ENCODE measurements at regions not wholly inside any gene's neighbourhood (a gene's known extent, or its start where the extent isn't known, plus 50 kb on each side); places are given as distances from the start of the nearest gene placed in this dataset.

DNA sequence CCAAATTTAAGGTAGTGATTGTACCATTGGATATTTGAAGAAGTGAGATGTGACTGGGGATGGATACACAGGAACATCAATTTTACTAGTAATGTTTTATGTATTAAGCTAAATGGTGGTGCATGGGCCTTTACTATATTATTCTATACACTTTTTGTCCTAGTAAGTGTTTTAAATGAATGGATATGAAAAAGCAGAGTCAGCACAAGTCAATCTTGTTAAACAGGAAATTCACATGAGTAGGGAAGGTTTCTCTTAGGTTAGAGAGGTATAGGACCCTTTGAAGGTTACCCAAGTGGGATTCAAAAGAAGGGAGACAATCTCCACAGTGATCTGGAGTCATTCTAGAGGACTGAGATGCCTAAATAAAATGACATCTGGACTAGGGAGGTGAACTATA is 71.8 kb upstream of the NCKAP5 start:
- Mint-ChIP-seq H3K27me3 (ENCODE audit: insufficient read depth) (peaks cover 5% of the 10 kb centered on the region), H3K4me3 (no peak overlapping the region), H3K4me1 (no peaks in the 10 kb centered on the region), H3K9me3 (no peaks in the 10 kb centered on the region), H3K36me3 (ENCODE audit: low read depth) (no peaks in the 10 kb centered on the region), H3K27ac (no peak overlapping the region)
- DNase-seq: no peak
- H3K4me1 ChIP-seq (ENCODE audit: control insufficient read depth, insufficient read depth, low read length): no peaks in the 10 kb centered on the region
- H3K36me3 ChIP-seq (ENCODE audit: control insufficient read depth, insufficient read depth, low read length): no peaks in the 10 kb centered on the region
- H3K4me3 ChIP-seq (ENCODE audit: low read length): no peak overlapping the region
- H3K27me3 ChIP-seq (ENCODE audit: control insufficient read depth, insufficient read depth, low read length, poor library complexity, severe bottlenecking): no peaks in the 10 kb centered on the region
- no peaks in the 10 kb centered on the region for H3K9me3 ChIP-seq (ENCODE audit: control insufficient read depth, low read length)
- TF ChIP-seq, protein P1, sequence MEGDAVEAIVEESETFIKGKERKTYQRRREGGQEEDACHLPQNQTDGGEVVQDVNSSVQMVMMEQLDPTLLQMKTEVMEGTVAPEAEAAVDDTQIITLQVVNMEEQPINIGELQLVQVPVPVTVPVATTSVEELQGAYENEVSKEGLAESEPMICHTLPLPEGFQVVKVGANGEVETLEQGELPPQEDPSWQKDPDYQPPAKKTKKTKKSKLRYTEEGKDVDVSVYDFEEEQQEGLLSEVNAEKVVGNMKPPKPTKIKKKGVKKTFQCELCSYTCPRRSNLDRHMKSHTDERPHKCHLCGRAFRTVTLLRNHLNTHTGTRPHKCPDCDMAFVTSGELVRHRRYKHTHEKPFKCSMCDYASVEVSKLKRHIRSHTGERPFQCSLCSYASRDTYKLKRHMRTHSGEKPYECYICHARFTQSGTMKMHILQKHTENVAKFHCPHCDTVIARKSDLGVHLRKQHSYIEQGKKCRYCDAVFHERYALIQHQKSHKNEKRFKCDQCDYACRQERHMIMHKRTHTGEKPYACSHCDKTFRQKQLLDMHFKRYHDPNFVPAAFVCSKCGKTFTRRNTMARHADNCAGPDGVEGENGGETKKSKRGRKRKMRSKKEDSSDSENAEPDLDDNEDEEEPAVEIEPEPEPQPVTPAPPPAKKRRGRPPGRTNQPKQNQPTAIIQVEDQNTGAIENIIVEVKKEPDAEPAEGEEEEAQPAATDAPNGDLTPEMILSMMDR (conservative IDR thresholded peaks at IDR 0.05): no peak
- H3K27ac ChIP-seq (ENCODE audit: low read depth, low read length): no peak overlapping the region
- H3K9ac ChIP-seq (ENCODE audit: extremely low read depth, low read length, poor library complexity, severe bottlenecking): no peak overlapping the region

GRCh38 chr2:133641497-133641896 is 73.2 kb upstream of the NCKAP5 start:
- TF ChIP-seq, protein P1 (conservative IDR thresholded peaks at IDR 0.05): peak; percentile 66
- Histone ChIP-seq H3K4me3 (ENCODE audit: low read length) (no peak overlapping the region), H3K9me3 (ENCODE audit: control insufficient read depth, low read length) (no peaks in the 10 kb centered on the region), H3K27ac (ENCODE audit: low read depth, low read length) (no peak overlapping the region), H3K27me3 (ENCODE audit: control insufficient read depth, insufficient read depth, low read length, poor library complexity, severe bottlenecking) (no peaks in the 10 kb centered on the region), H3K9ac (ENCODE audit: extremely low read depth, low read length, poor library complexity, severe bottlenecking) (no peak overlapping the region), H3K36me3 (ENCODE audit: control insufficient read depth, insufficient read depth, low read length) (no peaks in the 10 kb centered on the region), H3K4me1 (ENCODE audit: control insufficient read depth, insufficient read depth, low read length) (no peaks in the 10 kb centered on the region)
- DNase-seq: peak; percentile 68
- H3K27ac Mint-ChIP-seq: no peak overlapping the region
- H3K4me3 Mint-ChIP-seq: no peak overlapping the region
- no peaks in the 10 kb centered on the region for H3K4me1 Mint-ChIP-seq
- no peaks in the 10 kb centered on the region for H3K9me3 Mint-ChIP-seq
- peaks cover 5% of the 10 kb centered on the region for H3K27me3 Mint-ChIP-seq (ENCODE audit: insufficient read depth)
- no peaks in the 10 kb centered on the region for H3K36me3 Mint-ChIP-seq (ENCODE audit: low read depth)
- 60 to 69% methylated on average over 1 of the region's 1 CpG for WGBS, 2 experiments (ENCODE audit: insufficient coverage in 1 of 2, insufficient read length in 1 of 2)

GRCh38 chr2:133641942-133642725 is 73.9 kb upstream of the NCKAP5 start:
- Mint-ChIP-seq H3K27ac (no peak overlapping the region), H3K27me3 (ENCODE audit: insufficient read depth) (peaks cover 5% of the 10 kb centered on the region), H3K4me3 (no peak overlapping the region), H3K4me1 (no peaks in the 10 kb centered on the region), H3K36me3 (ENCODE audit: low read depth) (no peaks in the 10 kb centered on the region), H3K9me3 (no peaks in the 10 kb centered on the region)
- 87% methylated on average over 5 of the region's 5 CpGs; no CpG with 5 or more reads in 1 of the 2 experiments for WGBS, 2 experiments (ENCODE audit: insufficient coverage in 1 of 2, insufficient read length in 1 of 2)
- TF ChIP-seq, protein P1 (conservative IDR thresholded peaks at IDR 0.05): no peak
- Histone ChIP-seq H3K27ac (ENCODE audit: low read depth, low read length) (no peak overlapping the region), H3K9me3 (ENCODE audit: control insufficient read depth, low read length) (no peaks in the 10 kb centered on the region), H3K4me1 (ENCODE audit: control insufficient read depth, insufficient read depth, low read length) (no peaks in the 10 kb centered on the region), H3K4me3 (ENCODE audit: low read length) (no peak overlapping the region), H3K36me3 (ENCODE audit: control insufficient read depth, insufficient read depth, low read length) (no peaks in the 10 kb centered on the region), H3K27me3 (ENCODE audit: control insufficient read depth, insufficient read depth, low read length, poor library complexity, severe bottlenecking) (no peaks in the 10 kb centered on the region), H3K9ac (ENCODE audit: extremely low read depth, low read length, poor library complexity, severe bottlenecking) (no peak overlapping the region)
- DNase-seq: no peak
